ENCODE measurements at regions not wholly inside any gene's neighbourhood (a gene's known extent, or its start where the extent isn't known, plus 50 kb on each side); places are given as distances from the start of the nearest gene placed in this dataset.

- Histone ChIP-seq H3K4me1 (ENCODE audit: control insufficient read depth, insufficient read depth, low read length) (no peaks in the 10 kb centered on the region), H3K36me3 (ENCODE audit: control insufficient read depth, insufficient read depth, low read length) (no peaks in the 10 kb centered on the region), H3K9me3 (ENCODE audit: control insufficient read depth, insufficient read depth, low read length) (no peaks in the 10 kb centered on the region), H3K27me3 (ENCODE audit: control insufficient read depth, insufficient read depth, low read length) (no peaks in the 10 kb centered on the region), H3K9ac (ENCODE audit: low read depth, low read length) (no peak overlapping the region), H3K4me3 (ENCODE audit: low read depth, low read length) (no peak overlapping the region)
These were observed 186.9 kb upstream of the PLEKHA5 start for GRCh38 chr12:18942669-18943068.

- Histone ChIP-seq H3K4me1 (ENCODE audit: control insufficient read depth, insufficient read depth, low read length) (no peaks in the 10 kb centered on the region), H3K4me3 (ENCODE audit: low read depth, low read length) (no peak overlapping the region), H3K9me3 (ENCODE audit: control insufficient read depth, insufficient read depth, low read length) (no peaks in the 10 kb centered on the region), H3K36me3 (ENCODE audit: control insufficient read depth, insufficient read depth, low read length) (no peaks in the 10 kb centered on the region), H3K9ac (ENCODE audit: low read depth, low read length) (no peak overlapping the region), H3K27me3 (ENCODE audit: control insufficient read depth, insufficient read depth, low read length) (no peaks in the 10 kb centered on the region)
These were observed 186.3 kb upstream of the PLEKHA5 start for GRCh38 chr12:18943200-18943599.

- Histone ChIP-seq H3K4me1 (ENCODE audit: control insufficient read depth, insufficient read depth, low read length) (no peaks in the 10 kb centered on the region), H3K4me3 (ENCODE audit: low read depth, low read length) (no peak overlapping the region), H3K27me3 (ENCODE audit: control insufficient read depth, insufficient read depth, low read length) (no peaks in the 10 kb centered on the region), H3K9ac (ENCODE audit: low read depth, low read length) (no peak overlapping the region), H3K36me3 (ENCODE audit: control insufficient read depth, insufficient read depth, low read length) (no peaks in the 10 kb centered on the region), H3K9me3 (ENCODE audit: control insufficient read depth, insufficient read depth, low read length) (no peaks in the 10 kb centered on the region)
These were observed 183.4 kb upstream of the PLEKHA5 start for GRCh38 chr12:18946106-18946505.

GRCh38 chr12:18951218-18951617 is 178.3 kb upstream of the PLEKHA5 start:
- no peaks in the 10 kb centered on the region for H3K27me3 ChIP-seq (ENCODE audit: control insufficient read depth, insufficient read depth, low read length)

DNA sequence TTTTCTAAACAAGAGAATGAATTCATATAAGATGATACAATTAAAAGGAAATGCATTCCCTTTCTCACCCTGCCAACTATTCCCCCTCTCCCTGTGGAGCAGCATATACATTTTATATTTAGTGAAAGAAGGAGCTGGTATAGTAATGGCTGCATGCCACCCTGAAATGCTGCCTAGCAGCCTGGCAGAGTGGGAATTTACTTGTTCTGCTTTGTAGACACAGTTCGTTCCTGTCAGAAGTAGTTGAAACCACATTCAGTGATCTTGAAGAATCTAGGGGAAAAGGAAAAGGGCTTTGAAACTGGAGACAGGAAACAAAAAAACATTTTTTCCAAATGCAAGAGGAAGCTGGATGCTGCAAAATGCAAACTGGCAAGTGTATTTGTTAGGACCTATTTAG is 176.0 kb upstream of the PLEKHA5 start:
- Histone ChIP-seq H3K4me1 (ENCODE audit: control insufficient read depth, insufficient read depth, low read length) (peaks cover 2% of the 10 kb centered on the region), H3K4me3 (ENCODE audit: low read depth, low read length) (no peak overlapping the region), H3K36me3 (ENCODE audit: control insufficient read depth, insufficient read depth, low read length) (no peaks in the 10 kb centered on the region), H3K9me3 (ENCODE audit: control insufficient read depth, insufficient read depth, low read length) (no peaks in the 10 kb centered on the region), H3K9ac (ENCODE audit: low read depth, low read length) (no peak overlapping the region), H3K27me3 (ENCODE audit: control insufficient read depth, insufficient read depth, low read length) (no peaks in the 10 kb centered on the region)

More at GRCh38 chr12:18951218-18951617, 178.3 kb upstream of the PLEKHA5 start:
- Histone ChIP-seq H3K4me3 (ENCODE audit: low read depth, low read length) (no peak overlapping the region), H3K9me3 (ENCODE audit: control insufficient read depth, insufficient read depth, low read length) (no peaks in the 10 kb centered on the region), H3K36me3 (ENCODE audit: control insufficient read depth, insufficient read depth, low read length) (no peaks in the 10 kb centered on the region), H3K4me1 (ENCODE audit: control insufficient read depth, insufficient read depth, low read length) (peaks cover 2% of the 10 kb centered on the region), H3K9ac (ENCODE audit: low read depth, low read length) (no peak overlapping the region)

DNA sequence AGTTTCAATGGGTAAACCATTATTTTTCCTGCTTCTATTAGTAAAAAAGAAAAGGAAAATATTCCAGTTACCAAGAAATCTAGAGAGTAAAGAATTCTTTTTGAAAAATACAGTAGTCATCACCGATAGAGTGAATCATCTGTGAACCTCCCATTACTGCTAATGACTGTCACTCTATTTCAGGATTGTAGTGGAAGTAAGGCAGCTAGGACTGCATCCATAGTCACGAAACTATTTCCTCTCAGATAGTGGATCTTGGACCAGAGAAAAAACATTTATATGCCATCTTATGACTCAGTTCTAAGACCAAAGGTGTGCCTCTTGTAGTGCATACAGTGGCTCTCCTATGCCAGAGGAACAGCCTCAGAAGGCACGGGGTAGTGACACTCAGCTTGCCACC is 173.9 kb upstream of the PLEKHA5 start:
- Histone ChIP-seq H3K9ac (ENCODE audit: low read depth, low read length) (no peak overlapping the region), H3K9me3 (ENCODE audit: control insufficient read depth, insufficient read depth, low read length) (no peaks in the 10 kb centered on the region), H3K4me1 (ENCODE audit: control insufficient read depth, insufficient read depth, low read length) (peaks cover 2% of the 10 kb centered on the region), H3K4me3 (ENCODE audit: low read depth, low read length) (no peak overlapping the region), H3K36me3 (ENCODE audit: control insufficient read depth, insufficient read depth, low read length) (no peaks in the 10 kb centered on the region), H3K27me3 (ENCODE audit: control insufficient read depth, insufficient read depth, low read length) (no peaks in the 10 kb centered on the region)

DNA sequence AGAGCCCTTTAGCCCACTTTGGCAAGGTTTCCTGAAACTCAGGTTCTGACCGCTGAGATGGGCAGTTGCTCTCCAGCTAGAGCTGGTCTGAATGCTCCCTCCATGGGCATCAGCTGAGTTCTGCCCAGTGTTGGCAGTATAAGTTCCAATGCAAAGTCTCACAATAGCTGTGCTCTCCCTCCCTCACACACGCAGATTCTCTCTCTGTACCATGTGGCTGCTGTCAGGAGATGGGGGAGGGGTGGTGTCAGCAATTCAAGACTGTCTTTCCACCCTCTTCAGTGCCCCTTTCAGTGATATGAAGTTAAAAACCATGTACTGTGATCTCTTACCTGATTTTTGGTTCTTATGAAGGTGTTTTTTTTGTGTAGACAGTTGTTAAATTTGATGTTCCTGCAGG is 164.3 kb upstream of the PLEKHA5 start:
- Histone ChIP-seq H3K4me1 (ENCODE audit: control insufficient read depth, insufficient read depth, low read length) (peaks cover 13% of the 10 kb centered on the region), H3K27me3 (ENCODE audit: control insufficient read depth, insufficient read depth, low read length) (no peaks in the 10 kb centered on the region), H3K9me3 (ENCODE audit: control insufficient read depth, insufficient read depth, low read length) (no peaks in the 10 kb centered on the region), H3K9ac (ENCODE audit: low read depth, low read length) (no peak overlapping the region), H3K36me3 (ENCODE audit: control insufficient read depth, insufficient read depth, low read length) (no peaks in the 10 kb centered on the region), H3K4me3 (ENCODE audit: low read depth, low read length) (no peak overlapping the region)

DNA sequence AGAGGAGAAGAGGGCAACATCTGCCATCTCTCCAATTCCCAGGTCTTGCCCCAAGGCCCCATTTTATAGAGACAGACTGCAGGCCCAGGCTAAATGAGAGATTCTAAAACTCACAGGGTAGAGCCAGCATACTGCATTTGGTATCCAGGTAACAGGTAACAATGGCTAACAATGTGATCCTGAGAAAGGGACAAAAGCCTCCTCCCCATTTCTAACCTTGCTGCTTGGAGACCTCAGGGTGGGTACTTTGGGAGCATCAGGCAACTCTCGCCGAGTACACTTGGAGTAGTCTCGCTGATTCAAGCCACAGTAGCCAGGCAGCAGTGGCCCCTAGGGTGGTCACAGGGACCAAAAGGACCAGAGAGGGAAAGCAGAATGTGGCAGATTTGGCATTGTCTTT is 162.6 kb upstream of the PLEKHA5 start:
- H3K4me1 ChIP-seq (ENCODE audit: control insufficient read depth, insufficient read depth, low read length), result peaks cover 24% of the 10 kb centered on the region
- no peaks in the 10 kb centered on the region for H3K36me3 ChIP-seq (ENCODE audit: control insufficient read depth, insufficient read depth, low read length)
- H3K4me3 ChIP-seq (ENCODE audit: low read depth, low read length), result no peak overlapping the region
- no peak overlapping the region for H3K9ac ChIP-seq (ENCODE audit: low read depth, low read length)
- H3K9me3 ChIP-seq (ENCODE audit: control insufficient read depth, insufficient read depth, low read length), result no peaks in the 10 kb centered on the region
- no peaks in the 10 kb centered on the region for H3K27me3 ChIP-seq (ENCODE audit: control insufficient read depth, insufficient read depth, low read length)

GRCh38 chr12:18967814-18968213 is 161.7 kb upstream of the PLEKHA5 start:
- Histone ChIP-seq H3K36me3 (ENCODE audit: control insufficient read depth, insufficient read depth, low read length) (no peaks in the 10 kb centered on the region), H3K4me3 (ENCODE audit: low read depth, low read length) (no peak overlapping the region), H3K9ac (ENCODE audit: low read depth, low read length) (no peak overlapping the region), H3K9me3 (ENCODE audit: control insufficient read depth, insufficient read depth, low read length) (no peaks in the 10 kb centered on the region), H3K27me3 (ENCODE audit: control insufficient read depth, insufficient read depth, low read length) (no peaks in the 10 kb centered on the region), H3K4me1 (ENCODE audit: control insufficient read depth, insufficient read depth, low read length) (peaks cover 30% of the 10 kb centered on the region)

GRCh38 chr12:18969512-18969911 is 160.0 kb upstream of the PLEKHA5 start:
- no peak overlapping the region for H3K9ac ChIP-seq (ENCODE audit: low read depth, low read length)
- no peaks in the 10 kb centered on the region for H3K9me3 ChIP-seq (ENCODE audit: control insufficient read depth, insufficient read depth, low read length)
- H3K27me3 ChIP-seq (ENCODE audit: control insufficient read depth, insufficient read depth, low read length), result no peaks in the 10 kb centered on the region
- no peak overlapping the region for H3K4me3 ChIP-seq (ENCODE audit: low read depth, low read length)
- no peaks in the 10 kb centered on the region for H3K36me3 ChIP-seq (ENCODE audit: control insufficient read depth, insufficient read depth, low read length)
- peaks cover 34% of the 10 kb centered on the region for H3K4me1 ChIP-seq (ENCODE audit: control insufficient read depth, insufficient read depth, low read length)

- Histone ChIP-seq H3K9me3 (ENCODE audit: control insufficient read depth, insufficient read depth, low read length) (no peaks in the 10 kb centered on the region), H3K4me1 (ENCODE audit: control insufficient read depth, insufficient read depth, low read length) (peaks cover 24% of the 10 kb centered on the region), H3K27me3 (ENCODE audit: control insufficient read depth, insufficient read depth, low read length) (no peaks in the 10 kb centered on the region), H3K36me3 (ENCODE audit: control insufficient read depth, insufficient read depth, low read length) (no peaks in the 10 kb centered on the region), H3K9ac (ENCODE audit: low read depth, low read length) (no peak overlapping the region), H3K4me3 (ENCODE audit: low read depth, low read length) (no peak overlapping the region)
These were observed 158.9 kb upstream of the PLEKHA5 start for GRCh38 chr12:18970603-18971002.

- H3K27me3 ChIP-seq (ENCODE audit: control insufficient read depth, insufficient read depth, low read length), result no peaks in the 10 kb centered on the region
- no peak overlapping the region for H3K4me3 ChIP-seq (ENCODE audit: low read depth, low read length)
- no peaks in the 10 kb centered on the region for H3K36me3 ChIP-seq (ENCODE audit: control insufficient read depth, insufficient read depth, low read length)
- H3K4me1 ChIP-seq (ENCODE audit: control insufficient read depth, insufficient read depth, low read length), result peaks cover 21% of the 10 kb centered on the region
- H3K9ac ChIP-seq (ENCODE audit: low read depth, low read length), result no peak overlapping the region
- H3K9me3 ChIP-seq (ENCODE audit: control insufficient read depth, insufficient read depth, low read length), result no peaks in the 10 kb centered on the region
These were observed 157.6 kb upstream of the PLEKHA5 start for GRCh38 chr12:18971932-18972331.

GRCh38 chr12:18975933-18976332 is 153.6 kb upstream of the PLEKHA5 start:
- Histone ChIP-seq H3K27me3 (ENCODE audit: control insufficient read depth, insufficient read depth, low read length) (no peaks in the 10 kb centered on the region), H3K9me3 (ENCODE audit: control insufficient read depth, insufficient read depth, low read length) (no peaks in the 10 kb centered on the region), H3K36me3 (ENCODE audit: control insufficient read depth, insufficient read depth, low read length) (no peaks in the 10 kb centered on the region), H3K9ac (ENCODE audit: low read depth, low read length) (no peak overlapping the region), H3K4me1 (ENCODE audit: control insufficient read depth, insufficient read depth, low read length) (peaks cover 22% of the 10 kb centered on the region), H3K4me3 (ENCODE audit: low read depth, low read length) (no peak overlapping the region)
